ENCODE measurements at regions not wholly inside any gene's neighbourhood (a gene's known extent, or its start where the extent isn't known, plus 50 kb on each side); places are given as distances from the start of the nearest gene placed in this dataset.

GRCh38 chr20:11180186-11180585, 506.4 kb upstream of the JAG1 start:
- TF ChIP-seq CTCF (IDR thresholded peaks at IDR 0.05): no peak
- no peak for TF ChIP-seq POLR2AphosphoS5 (IDR thresholded peaks at IDR 0.05; ENCODE audit: low read depth, low read length)
- TF ChIP-seq REST (IDR thresholded peaks at IDR 0.05; ENCODE audit: insufficient read depth in 1 of 2, low read depth in 2 of 2, low read length in 1 of 2): no peak
- TF ChIP-seq SIN3A (IDR thresholded peaks at IDR 0.05; ENCODE audit: borderline replicate concordance, insufficient read depth, low read depth, low read length): no peak

All from Panc1 (cell line).